ENCODE measurements at regions not wholly inside any gene's neighbourhood (a gene's known extent, or its start where the extent isn't known, plus 50 kb on each side); places are given as distances from the start of the nearest gene placed in this dataset.

DNA sequence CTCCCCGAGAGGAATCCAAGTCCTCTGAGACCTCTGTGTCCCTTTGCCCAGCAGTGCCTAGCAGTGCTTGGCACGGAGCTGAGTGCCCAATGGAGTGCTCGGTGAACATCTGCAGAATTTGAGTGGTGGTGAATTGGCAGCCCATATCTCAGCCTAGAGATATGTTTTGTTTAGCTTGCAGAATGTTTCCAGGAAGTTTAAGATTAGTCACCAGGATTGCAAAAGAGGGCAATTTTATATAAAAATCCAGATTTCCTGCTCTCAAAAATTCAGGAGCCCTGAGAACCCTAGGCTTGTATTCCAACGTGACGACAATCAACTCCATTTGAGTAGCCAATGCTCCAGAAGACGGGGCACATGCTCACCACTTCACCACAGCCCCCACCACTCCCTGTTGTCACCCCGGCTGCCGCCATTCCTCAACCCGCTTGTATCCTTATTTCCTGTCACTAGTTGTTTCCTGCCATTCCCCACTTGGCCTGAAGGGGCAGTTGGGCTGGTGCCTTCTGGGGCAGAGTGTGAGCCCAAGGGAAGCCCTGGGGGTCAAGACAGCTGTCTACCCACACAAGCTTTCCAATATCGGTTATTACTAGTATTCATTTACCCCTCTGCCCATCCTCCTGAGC is 116.9 kb downstream of the EFNB1 start:
- Histone ChIP-seq H3K4me3 (no peak overlapping the region), H4K20me1 (ENCODE audit: control insufficient read depth, insufficient read depth) (no peaks in the 10 kb centered on the region), H3K9ac (ENCODE audit: control insufficient read depth, insufficient read depth, low read length) (no peak overlapping the region), H2AFZ (ENCODE audit: control insufficient read depth, low read depth, low read length) (no peak overlapping the region), H3K27ac (ENCODE audit: control insufficient read depth, insufficient read depth) (no peak overlapping the region), H3K9me3 (replicated peaks; ENCODE audit: control insufficient read depth, insufficient read depth, low read length) (no peaks in the 10 kb centered on the region), H3K36me3 (ENCODE audit: control insufficient read depth in 2 of 2, insufficient read depth in 2 of 2, low read length in 1 of 2) (no peaks in the 10 kb centered on the region), H3K4me2 (ENCODE audit: control insufficient read depth, insufficient read depth) (no peak overlapping the region), H3K27me3 (replicated peaks in 1 of 2; ENCODE audit: control insufficient read depth in 2 of 2, insufficient read depth in 2 of 2, low read length in 1 of 2) (no peaks in the 10 kb centered on the region), H3K79me2 (ENCODE audit: control insufficient read depth, insufficient read depth, low read length) (no peaks in the 10 kb centered on the region), H3K4me1 (ENCODE audit: control insufficient read depth, insufficient read depth, low read length) (no peaks in the 10 kb centered on the region)
- SMC1A ChIA-PET (ENCODE audit: uncharacterized antibody, unreplicated experiment): no interaction called here
- 50% methylated on average over 9 of the region's 10 CpGs for WGBS (ENCODE audit: insufficient coverage, insufficient replicate concordance, low lambda C conversion rate, missing lambda C conversion rate)
- intact Hi-C loops (cut with micrococcal nuclease; ENCODE audit: unreplicated experiment) (no loop called here), in situ Hi-C loops (cut with MboI) (no loop called here)
- POLR2A ChIA-PET: no interaction called here
- ATAC-seq (peak; percentile 49; the same call in 2 of the 3 replicates), DNase-seq (ENCODE audit: low read depth, low spot score) (no peak), FAIRE-seq (no peak)
- TF ChIP-seq, protein P1, sequence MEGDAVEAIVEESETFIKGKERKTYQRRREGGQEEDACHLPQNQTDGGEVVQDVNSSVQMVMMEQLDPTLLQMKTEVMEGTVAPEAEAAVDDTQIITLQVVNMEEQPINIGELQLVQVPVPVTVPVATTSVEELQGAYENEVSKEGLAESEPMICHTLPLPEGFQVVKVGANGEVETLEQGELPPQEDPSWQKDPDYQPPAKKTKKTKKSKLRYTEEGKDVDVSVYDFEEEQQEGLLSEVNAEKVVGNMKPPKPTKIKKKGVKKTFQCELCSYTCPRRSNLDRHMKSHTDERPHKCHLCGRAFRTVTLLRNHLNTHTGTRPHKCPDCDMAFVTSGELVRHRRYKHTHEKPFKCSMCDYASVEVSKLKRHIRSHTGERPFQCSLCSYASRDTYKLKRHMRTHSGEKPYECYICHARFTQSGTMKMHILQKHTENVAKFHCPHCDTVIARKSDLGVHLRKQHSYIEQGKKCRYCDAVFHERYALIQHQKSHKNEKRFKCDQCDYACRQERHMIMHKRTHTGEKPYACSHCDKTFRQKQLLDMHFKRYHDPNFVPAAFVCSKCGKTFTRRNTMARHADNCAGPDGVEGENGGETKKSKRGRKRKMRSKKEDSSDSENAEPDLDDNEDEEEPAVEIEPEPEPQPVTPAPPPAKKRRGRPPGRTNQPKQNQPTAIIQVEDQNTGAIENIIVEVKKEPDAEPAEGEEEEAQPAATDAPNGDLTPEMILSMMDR (IDR thresholded peaks at IDR 0.05 in 2 of 3, conservative IDR thresholded peaks at IDR 0.05 in 1 of 3; ENCODE audit: control insufficient read depth in 2 of 3, extremely low read depth in 1 of 3, insufficient read depth in 1 of 3, low read depth in 3 of 3, low read length in 3 of 3): peak in 2 of 3 experiments; percentile 34 to 35; a peak in 2 of 6 replicates
- no peak for TF ChIP-seq ZBED1 (IDR thresholded peaks at IDR 0.05; ENCODE audit: borderline replicate concordance)
- RAD21 ChIA-PET (ENCODE audit: unreplicated experiment): no interaction called here
- BruUV-seq (replicated peaks): no TSS peak
- CTCF ChIA-PET: interaction anchor here (0.6 to 0.8 kb wide), 2 partner anchors 18 to 349 kb away, joined by 3 read pairs; no protein-coding TSS in a partner anchor

GRCh38 chrX:68945081-68945602 is 116.3 kb downstream of the EFNB1 start:
- in situ Hi-C loops (cut with MboI) (no loop called here), intact Hi-C loops (cut with micrococcal nuclease; ENCODE audit: unreplicated experiment) (no loop called here)
- H3K9me3 ChIP-seq (replicated peaks; ENCODE audit: control insufficient read depth, insufficient read depth, low read length): no peaks in the 10 kb centered on the region
- 14% methylated on average over 2 of the region's 2 CpGs for WGBS (ENCODE audit: insufficient coverage, insufficient replicate concordance, low lambda C conversion rate, missing lambda C conversion rate)
- no peaks in the 10 kb centered on the region for H4K20me1 ChIP-seq (ENCODE audit: control insufficient read depth, insufficient read depth)
- no peak overlapping the region for H2AFZ ChIP-seq (ENCODE audit: control insufficient read depth, low read depth, low read length)
- POLR2A ChIA-PET: no interaction called here
- no peak overlapping the region for H3K4me3 ChIP-seq
- no peak for ATAC-seq
- no peak overlapping the region for H3K4me2 ChIP-seq (ENCODE audit: control insufficient read depth, insufficient read depth)
- no peaks in the 10 kb centered on the region for H3K79me2 ChIP-seq (ENCODE audit: control insufficient read depth, insufficient read depth, low read length)
- H3K36me3 ChIP-seq (ENCODE audit: control insufficient read depth in 2 of 2, insufficient read depth in 2 of 2, low read length in 1 of 2): no peaks in the 10 kb centered on the region
- H3K27ac ChIP-seq (ENCODE audit: control insufficient read depth, insufficient read depth): no peak overlapping the region
- CTCF ChIA-PET: interaction anchor here (0.8 kb wide), 1 partner anchor 18 kb away, joined by 3 read pairs; no protein-coding TSS in a partner anchor
- no peak overlapping the region for H3K9ac ChIP-seq (ENCODE audit: control insufficient read depth, insufficient read depth, low read length)
- BruUV-seq (replicated peaks): no TSS peak
- H3K4me1 ChIP-seq (ENCODE audit: control insufficient read depth, insufficient read depth, low read length): no peaks in the 10 kb centered on the region
- FAIRE-seq: no peak
- RAD21 ChIA-PET (ENCODE audit: unreplicated experiment): no interaction called here
- SMC1A ChIA-PET (ENCODE audit: uncharacterized antibody, unreplicated experiment): no interaction called here
- no peaks in the 10 kb centered on the region for H3K27me3 ChIP-seq (replicated peaks in 1 of 2; ENCODE audit: control insufficient read depth in 2 of 2, insufficient read depth in 2 of 2, low read length in 1 of 2)
- no peak for DNase-seq (ENCODE audit: low read depth, low spot score)
- TF ChIP-seq BMI1 (IDR thresholded peaks at IDR 0.05; ENCODE audit: borderline replicate concordance) (no peak), YY1 (IDR thresholded peaks at IDR 0.05; ENCODE audit: low read depth, low read length) (no peak), E4F1 (IDR thresholded peaks at IDR 0.05; ENCODE audit: borderline replicate concordance, partially characterized antibody) (no peak), SRF (IDR thresholded peaks at IDR 0.05; ENCODE audit: low read depth in 2 of 2, low read length in 2 of 2) (no peak), ZNF217 (IDR thresholded peaks at IDR 0.05) (no peak), ZBTB11 (CRISPR knock-in tag; IDR thresholded peaks at IDR 0.05) (no peak), TARDBP (IDR thresholded peaks at IDR 0.05; ENCODE audit: borderline replicate concordance) (no peak)

Data from GM12878 (cell line).